ENCODE measurements at regions not wholly inside any gene's neighbourhood (a gene's known extent, or its start where the extent isn't known, plus 50 kb on each side); places are given as distances from the start of the nearest gene placed in this dataset.
A peak's percentile ranks its signal among the peaks of the same experiment; 100 is the strongest.

- DNase-seq (ENCODE audit: low spot score) (no peak), ATAC-seq (peak; percentile 86)
- H3K27me3 Mint-ChIP-seq (ENCODE audit: low read depth), result no peaks in the 10 kb centered on the region
- H3K27ac Mint-ChIP-seq, result peak overlapping the region; percentile 93
- H3K9me3 Mint-ChIP-seq, result peaks cover 27% of the 10 kb centered on the region
- peaks cover 33% of the 10 kb centered on the region for H3K4me1 Mint-ChIP-seq
- ChIA-PET POLR2A (no interaction called here), CTCF (interaction anchor here (1.1 kb wide), 1 partner anchor 11 kb away, joined by 5 read pairs; no protein-coding TSS in a partner anchor)
- H3K36me3 Mint-ChIP-seq, result peaks cover 17% of the 10 kb centered on the region
- no peak for TF ChIP-seq SMAD4 (CRISPR knock-in tag; IDR thresholded peaks at IDR 0.05)
- 0 out of 2 replicates have a peak, but pooled peaks have one; percentile 63 for TF ChIP-seq NFE2L1 (CRISPR knock-in tag; IDR thresholded peaks at IDR 0.05)
- no peak for TF ChIP-seq ZSCAN18 (CRISPR knock-in tag; IDR thresholded peaks at IDR 0.05)
- TF ChIP-seq ZNF423 (CRISPR knock-in tag; IDR thresholded peaks at IDR 0.05), result no peak
- TF ChIP-seq SOX15 (CRISPR knock-in tag; IDR thresholded peaks at IDR 0.05), result no peak
- no peak for TF ChIP-seq RELA (CRISPR knock-in tag; IDR thresholded peaks at IDR 0.05; ENCODE audit: borderline replicate concordance)
- no peak for TF ChIP-seq NFYB (CRISPR knock-in tag; conservative IDR thresholded peaks at IDR 0.05; ENCODE audit: low read depth)
- TF ChIP-seq, protein P1, sequence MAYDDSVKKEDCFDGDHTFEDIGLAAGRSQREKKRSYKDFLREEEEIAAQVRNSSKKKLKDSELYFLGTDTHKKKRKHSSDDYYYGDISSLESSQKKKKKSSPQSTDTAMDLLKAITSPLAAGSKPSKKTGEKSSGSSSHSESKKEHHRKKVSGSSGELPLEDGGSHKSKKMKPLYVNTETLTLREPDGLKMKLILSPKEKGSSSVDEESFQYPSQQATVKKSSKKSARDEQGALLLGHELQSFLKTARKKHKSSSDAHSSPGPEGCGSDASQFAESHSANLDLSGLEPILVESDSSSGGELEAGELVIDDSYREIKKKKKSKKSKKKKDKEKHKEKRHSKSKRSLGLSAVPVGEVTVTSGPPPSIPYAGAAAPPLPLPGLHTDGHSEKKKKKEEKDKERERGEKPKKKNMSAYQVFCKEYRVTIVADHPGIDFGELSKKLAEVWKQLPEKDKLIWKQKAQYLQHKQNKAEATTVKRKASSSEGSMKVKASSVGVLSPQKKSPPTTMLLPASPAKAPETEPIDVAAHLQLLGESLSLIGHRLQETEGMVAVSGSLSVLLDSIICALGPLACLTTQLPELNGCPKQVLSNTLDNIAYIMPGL (CRISPR knock-in tag; IDR thresholded peaks at IDR 0.05), result no peak
- peak overlapping the region; percentile 43 for H3K4me3 Mint-ChIP-seq
Measured at GRCh38 chr9:106456581-106456980, 406.4 kb upstream of the ZNF462 start.

GRCh38 chr9:106467113-106467864, 395.7 kb upstream of the ZNF462 start:
- Mint-ChIP-seq H3K27me3 (ENCODE audit: low read depth) (no peaks in the 10 kb centered on the region), H3K27ac (peak overlapping the region; percentile 94), H3K4me1 (peaks cover 29% of the 10 kb centered on the region), H3K4me3 (peak overlapping the region; percentile 10; the same call in 1 of the 2 replicates), H3K9me3 (peaks cover 27% of the 10 kb centered on the region), H3K36me3 (peaks cover 18% of the 10 kb centered on the region)
- DNase-seq (ENCODE audit: low spot score) (peak; percentile 68), ATAC-seq (peak; percentile 100)
- POLR2A ChIA-PET, result interaction anchor here (0.6 kb wide), 1 partner anchor 583 kb away, joined by 3 read pairs; no protein-coding TSS in a partner anchor
- CTCF ChIA-PET, result interaction anchor here (1.1 to 1.6 kb wide), 2 partner anchors 11 to 586 kb away, joined by 4 to 5 read pairs; no protein-coding TSS in a partner anchor
- TF ChIP-seq, protein P2, sequence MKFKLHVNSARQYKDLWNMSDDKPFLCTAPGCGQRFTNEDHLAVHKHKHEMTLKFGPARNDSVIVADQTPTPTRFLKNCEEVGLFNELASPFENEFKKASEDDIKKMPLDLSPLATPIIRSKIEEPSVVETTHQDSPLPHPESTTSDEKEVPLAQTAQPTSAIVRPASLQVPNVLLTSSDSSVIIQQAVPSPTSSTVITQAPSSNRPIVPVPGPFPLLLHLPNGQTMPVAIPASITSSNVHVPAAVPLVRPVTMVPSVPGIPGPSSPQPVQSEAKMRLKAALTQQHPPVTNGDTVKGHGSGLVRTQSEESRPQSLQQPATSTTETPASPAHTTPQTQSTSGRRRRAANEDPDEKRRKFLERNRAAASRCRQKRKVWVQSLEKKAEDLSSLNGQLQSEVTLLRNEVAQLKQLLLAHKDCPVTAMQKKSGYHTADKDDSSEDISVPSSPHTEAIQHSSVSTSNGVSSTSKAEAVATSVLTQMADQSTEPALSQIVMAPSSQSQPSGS (CRISPR knock-in tag; IDR thresholded peaks at IDR 0.05; ENCODE audit: borderline replicate concordance, low read depth), result no peak
- TF ChIP-seq TEAD4 (CRISPR knock-in tag; IDR thresholded peaks at IDR 0.05), result peak; percentile 63; the same call in 1 of the 2 replicates
- no peak for TF ChIP-seq MAX (CRISPR knock-in tag; IDR thresholded peaks at IDR 0.05)
- peak; percentile 62; the same call in 1 of the 2 replicates for TF ChIP-seq TEAD1 (CRISPR knock-in tag; IDR thresholded peaks at IDR 0.05)
- TF ChIP-seq, protein P3, sequence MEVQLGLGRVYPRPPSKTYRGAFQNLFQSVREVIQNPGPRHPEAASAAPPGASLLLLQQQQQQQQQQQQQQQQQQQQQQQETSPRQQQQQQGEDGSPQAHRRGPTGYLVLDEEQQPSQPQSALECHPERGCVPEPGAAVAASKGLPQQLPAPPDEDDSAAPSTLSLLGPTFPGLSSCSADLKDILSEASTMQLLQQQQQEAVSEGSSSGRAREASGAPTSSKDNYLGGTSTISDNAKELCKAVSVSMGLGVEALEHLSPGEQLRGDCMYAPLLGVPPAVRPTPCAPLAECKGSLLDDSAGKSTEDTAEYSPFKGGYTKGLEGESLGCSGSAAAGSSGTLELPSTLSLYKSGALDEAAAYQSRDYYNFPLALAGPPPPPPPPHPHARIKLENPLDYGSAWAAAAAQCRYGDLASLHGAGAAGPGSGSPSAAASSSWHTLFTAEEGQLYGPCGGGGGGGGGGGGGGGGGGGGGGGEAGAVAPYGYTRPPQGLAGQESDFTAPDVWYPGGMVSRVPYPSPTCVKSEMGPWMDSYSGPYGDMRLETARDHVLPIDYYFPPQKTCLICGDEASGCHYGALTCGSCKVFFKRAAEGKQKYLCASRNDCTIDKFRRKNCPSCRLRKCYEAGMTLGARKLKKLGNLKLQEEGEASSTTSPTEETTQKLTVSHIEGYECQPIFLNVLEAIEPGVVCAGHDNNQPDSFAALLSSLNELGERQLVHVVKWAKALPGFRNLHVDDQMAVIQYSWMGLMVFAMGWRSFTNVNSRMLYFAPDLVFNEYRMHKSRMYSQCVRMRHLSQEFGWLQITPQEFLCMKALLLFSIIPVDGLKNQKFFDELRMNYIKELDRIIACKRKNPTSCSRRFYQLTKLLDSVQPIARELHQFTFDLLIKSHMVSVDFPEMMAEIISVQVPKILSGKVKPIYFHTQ (CRISPR knock-in tag; IDR thresholded peaks at IDR 0.05), result no peak
- TF ChIP-seq, protein P4, sequence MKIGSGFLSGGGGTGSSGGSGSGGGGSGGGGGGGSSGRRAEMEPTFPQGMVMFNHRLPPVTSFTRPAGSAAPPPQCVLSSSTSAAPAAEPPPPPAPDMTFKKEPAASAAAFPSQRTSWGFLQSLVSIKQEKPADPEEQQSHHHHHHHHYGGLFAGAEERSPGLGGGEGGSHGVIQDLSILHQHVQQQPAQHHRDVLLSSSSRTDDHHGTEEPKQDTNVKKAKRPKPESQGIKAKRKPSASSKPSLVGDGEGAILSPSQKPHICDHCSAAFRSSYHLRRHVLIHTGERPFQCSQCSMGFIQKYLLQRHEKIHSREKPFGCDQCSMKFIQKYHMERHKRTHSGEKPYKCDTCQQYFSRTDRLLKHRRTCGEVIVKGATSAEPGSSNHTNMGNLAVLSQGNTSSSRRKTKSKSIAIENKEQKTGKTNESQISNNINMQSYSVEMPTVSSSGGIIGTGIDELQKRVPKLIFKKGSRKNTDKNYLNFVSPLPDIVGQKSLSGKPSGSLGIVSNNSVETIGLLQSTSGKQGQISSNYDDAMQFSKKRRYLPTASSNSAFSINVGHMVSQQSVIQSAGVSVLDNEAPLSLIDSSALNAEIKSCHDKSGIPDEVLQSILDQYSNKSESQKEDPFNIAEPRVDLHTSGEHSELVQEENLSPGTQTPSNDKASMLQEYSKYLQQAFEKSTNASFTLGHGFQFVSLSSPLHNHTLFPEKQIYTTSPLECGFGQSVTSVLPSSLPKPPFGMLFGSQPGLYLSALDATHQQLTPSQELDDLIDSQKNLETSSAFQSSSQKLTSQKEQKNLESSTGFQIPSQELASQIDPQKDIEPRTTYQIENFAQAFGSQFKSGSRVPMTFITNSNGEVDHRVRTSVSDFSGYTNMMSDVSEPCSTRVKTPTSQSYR (CRISPR knock-in tag; IDR thresholded peaks at IDR 0.05), result peak; percentile 38; the same call in 1 of the 2 replicates
- no peak for TF ChIP-seq SMAD4 (CRISPR knock-in tag; IDR thresholded peaks at IDR 0.05)
- TF ChIP-seq, protein P5, sequence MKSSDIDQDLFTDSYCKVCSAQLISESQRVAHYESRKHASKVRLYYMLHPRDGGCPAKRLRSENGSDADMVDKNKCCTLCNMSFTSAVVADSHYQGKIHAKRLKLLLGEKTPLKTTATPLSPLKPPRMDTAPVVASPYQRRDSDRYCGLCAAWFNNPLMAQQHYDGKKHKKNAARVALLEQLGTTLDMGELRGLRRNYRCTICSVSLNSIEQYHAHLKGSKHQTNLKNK (CRISPR knock-in tag; IDR thresholded peaks at IDR 0.05), result no peak
- peak; percentile 61; the same call in 1 of the 2 replicates for TF ChIP-seq ZNF232 (CRISPR knock-in tag; IDR thresholded peaks at IDR 0.05)

All from WTC11 (cell line).